Fibroblast of lung (primary cell): ENCODE measurements at regions not wholly inside any gene's neighbourhood (a gene's known extent, or its start where the extent isn't known, plus 50 kb on each side); places are given as distances from the start of the nearest gene placed in this dataset.

Source experiments
- EZH2 ChIP-seq: IDR thresholded peaks from 2 replicates; pipeline ENCODE4 v1.5.1; 2012; ENCODE audit warnings: low read length, control low read depth, mild to moderate bottlenecking; ENCODE audit errors: missing control alignments
- TF ChIP-seq, protein P1 (sequence below), 2 donors: IDR thresholded peaks in 1 of 2; conservative IDR thresholded peaks in 1 of 2; 1 replicate in 1 of 2; 2 replicates in 1 of 2; pipeline ENCODE4 v1.5.1; 2011 to 2012; ENCODE audit warnings: low read length in 2 of 2, control low read depth in 1 of 2, inconsistent platforms in 1 of 2, low read depth in 1 of 2, mild to moderate bottlenecking in 1 of 2

- TF ChIP-seq, protein P1, sequence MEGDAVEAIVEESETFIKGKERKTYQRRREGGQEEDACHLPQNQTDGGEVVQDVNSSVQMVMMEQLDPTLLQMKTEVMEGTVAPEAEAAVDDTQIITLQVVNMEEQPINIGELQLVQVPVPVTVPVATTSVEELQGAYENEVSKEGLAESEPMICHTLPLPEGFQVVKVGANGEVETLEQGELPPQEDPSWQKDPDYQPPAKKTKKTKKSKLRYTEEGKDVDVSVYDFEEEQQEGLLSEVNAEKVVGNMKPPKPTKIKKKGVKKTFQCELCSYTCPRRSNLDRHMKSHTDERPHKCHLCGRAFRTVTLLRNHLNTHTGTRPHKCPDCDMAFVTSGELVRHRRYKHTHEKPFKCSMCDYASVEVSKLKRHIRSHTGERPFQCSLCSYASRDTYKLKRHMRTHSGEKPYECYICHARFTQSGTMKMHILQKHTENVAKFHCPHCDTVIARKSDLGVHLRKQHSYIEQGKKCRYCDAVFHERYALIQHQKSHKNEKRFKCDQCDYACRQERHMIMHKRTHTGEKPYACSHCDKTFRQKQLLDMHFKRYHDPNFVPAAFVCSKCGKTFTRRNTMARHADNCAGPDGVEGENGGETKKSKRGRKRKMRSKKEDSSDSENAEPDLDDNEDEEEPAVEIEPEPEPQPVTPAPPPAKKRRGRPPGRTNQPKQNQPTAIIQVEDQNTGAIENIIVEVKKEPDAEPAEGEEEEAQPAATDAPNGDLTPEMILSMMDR (conservative IDR thresholded peaks at IDR 0.05 in 1 of 2, IDR thresholded peaks at IDR 0.05 in 1 of 2; ENCODE audit: low read depth in 1 of 2, low read length in 2 of 2): no peak
- no peak for TF ChIP-seq EZH2
These were observed 878.3 kb downstream of the TLE1 start for GRCh38 chr9:80811003-80811402.
